ENCODE measurements at regions not wholly inside any gene's neighbourhood (a gene's known extent, or its start where the extent isn't known, plus 50 kb on each side); places are given as distances from the start of the nearest gene placed in this dataset.

- TF ChIP-seq CTCF (conservative IDR thresholded peaks at IDR 0.05) (no peak), ZFX (IDR thresholded peaks at IDR 0.05) (no peak)
These were observed 59.7 kb upstream of the TBX20 start for GRCh38 chr7:35313575-35313974.
